Stimulated activated naive B cell treated with anti-CD40 and anti-IgM and Interleukin-4, amounts not matched to agents 10 μg/mL and 1 μg/mL and 100 μg/mL, for 72 hours (primary cell): ENCODE measurements at regions not wholly inside any gene's neighbourhood (a gene's known extent, or its start where the extent isn't known, plus 50 kb on each side); places are given as distances from the start of the nearest gene placed in this dataset.
A peak's percentile ranks its signal among the peaks of the same experiment; 100 is the strongest.
"Not testable (repeated sequence)": the region's sequence is repeated elsewhere in the genome, so short reads cannot be mapped to it uniquely, and the experiment has no call there.

Experiments
- ATAC-seq, 2 donors: fragments of 150-1000 bp; cut with Tn5 transposase; replicated peaks; 2 replicates each; pipeline ENCODE4 v1.10.0; 2021; ENCODE audit warnings: moderate library complexity in 1 of 2
- DNase-seq: peaks from one replicate; pipeline ENCODE4 v3.0.0; 2021
- H3K27ac Mint-ChIP-seq: one replicate; pipeline ENCODE4 v1.8.0; 2022; ENCODE audit warnings: mild to moderate bottlenecking, mixed read lengths
- H3K27me3 Mint-ChIP-seq, 2 donors: one replicate each; pipeline ENCODE4 v1.8.0; 2022; ENCODE audit warnings: mixed read lengths in 2 of 2
- H3K36me3 Mint-ChIP-seq, 2 donors: one replicate each; pipeline ENCODE4 v1.8.0; 2022; ENCODE audit warnings: mixed read lengths in 2 of 2, mild to moderate bottlenecking in 1 of 2
- H3K4me1 Mint-ChIP-seq, 2 donors: one replicate each; pipeline ENCODE4 v1.8.0; 2022; ENCODE audit warnings: mixed read lengths in 2 of 2, mild to moderate bottlenecking in 1 of 2
- H3K4me3 Mint-ChIP-seq, 2 donors: one replicate each; pipeline ENCODE4 v1.8.0; 2022; ENCODE audit warnings: mild to moderate bottlenecking in 2 of 2, mixed read lengths in 2 of 2, moderate library complexity in 1 of 2
- H3K9me3 Mint-ChIP-seq, 2 donors: one replicate each; pipeline ENCODE4 v1.8.0; 2022; ENCODE audit warnings: mixed read lengths in 2 of 2, mild to moderate bottlenecking in 1 of 2

DNA sequence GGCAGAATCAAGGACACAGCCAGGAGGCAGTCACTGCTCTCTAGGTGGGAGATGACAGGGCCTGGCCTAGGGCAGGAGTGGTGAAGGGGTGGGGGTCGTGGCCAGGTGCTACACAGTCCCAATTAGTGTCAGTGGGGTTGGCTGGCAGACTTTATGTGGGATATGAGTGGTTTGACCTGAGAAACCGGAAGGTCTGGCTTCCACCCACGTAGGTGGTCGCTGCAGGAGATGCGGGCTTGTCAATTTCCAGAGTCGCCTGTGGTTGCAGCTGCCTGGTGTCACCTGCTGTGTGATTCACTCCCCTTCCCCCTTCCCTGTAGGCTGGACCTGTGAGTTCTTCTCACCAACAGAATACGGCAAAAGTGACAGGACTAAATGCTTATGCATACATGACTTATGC, 124.3 kb downstream of the KLF6 start:
- Mint-ChIP-seq H3K9me3 (peaks cover 0 to 4% of the 10 kb centered on the region in 2 donors), H3K4me3 (no peak overlapping the region), H3K36me3 (no peaks in the 10 kb centered on the region), H3K27ac (no peak overlapping the region), H3K27me3 (peaks cover 0 to 2% of the 10 kb centered on the region in 2 donors), H3K4me1 (peaks cover 4 to 6% of the 10 kb centered on the region in 2 donors)
- ATAC-seq (no peak), DNase-seq (no peak)

DNA sequence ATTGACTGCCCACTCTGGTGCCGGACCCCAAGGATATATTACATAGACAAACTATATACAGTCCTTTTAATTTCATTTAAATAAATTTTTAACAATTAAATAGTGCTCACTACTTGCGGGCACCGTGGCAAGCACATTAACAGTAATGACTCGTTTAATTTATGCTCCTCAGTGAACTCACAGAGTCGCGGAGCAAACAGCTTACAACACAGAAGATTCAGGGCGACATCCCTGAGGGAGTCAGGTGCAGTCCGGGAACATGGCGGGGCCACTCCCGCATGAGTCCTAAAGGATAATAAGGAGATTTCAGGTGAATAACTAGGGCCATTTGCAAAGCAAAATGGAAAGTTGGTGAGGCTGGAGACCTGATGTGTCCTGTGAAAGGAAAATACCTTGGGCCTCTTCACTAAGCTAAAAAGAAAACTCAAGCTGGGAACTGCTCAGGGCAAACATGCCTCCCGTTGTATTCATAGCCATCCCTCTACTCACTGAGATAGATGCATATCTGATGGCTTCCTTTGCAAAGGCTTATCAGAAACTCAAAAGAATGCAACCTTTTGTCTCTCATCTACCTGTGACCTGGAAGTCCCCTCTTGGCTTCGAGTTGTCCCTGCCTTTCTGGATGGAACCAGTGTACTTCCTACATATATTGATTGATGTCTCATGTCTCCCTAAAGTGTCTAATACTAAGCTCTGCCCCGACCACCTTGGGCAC, 125.6 kb downstream of the KLF6 start:
- Mint-ChIP-seq H3K36me3 (peaks cover 0 to 1% of the 10 kb centered on the region in 2 donors), H3K27me3 (no peaks in the 10 kb centered on the region), H3K9me3 (peaks cover 0 to 6% of the 10 kb centered on the region in 2 donors), H3K4me1 (peaks cover 13 to 17% of the 10 kb centered on the region in 2 donors), H3K4me3 (no peak overlapping the region), H3K27ac (no peak overlapping the region)
- no peak for DNase-seq
- no peak for ATAC-seq

DNA sequence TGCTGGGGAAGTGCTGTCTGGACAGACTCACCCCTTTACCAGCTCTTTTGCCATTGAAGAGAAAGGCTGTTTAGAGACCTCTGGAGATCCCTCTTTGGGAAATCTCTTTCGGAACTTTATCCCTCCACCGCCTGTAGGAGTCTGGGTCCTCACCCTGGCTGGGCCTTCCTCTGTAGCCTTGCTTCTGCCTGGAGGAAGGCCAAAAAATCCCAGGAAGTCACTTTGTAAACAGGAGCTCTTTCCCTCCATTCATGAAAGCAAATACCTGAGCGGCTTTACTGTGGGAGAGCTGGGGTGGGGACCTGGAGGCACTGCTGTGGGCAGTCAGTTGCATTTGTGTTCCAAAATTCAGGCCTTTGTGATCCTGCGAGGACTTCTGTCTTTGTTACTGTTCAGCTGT, 126.2 kb downstream of the KLF6 start:
- Mint-ChIP-seq H3K4me1 (peaks cover 13 to 17% of the 10 kb centered on the region in 2 donors), H3K36me3 (peaks cover 0 to 1% of the 10 kb centered on the region in 2 donors), H3K27ac (no peak overlapping the region), H3K27me3 (no peaks in the 10 kb centered on the region), H3K4me3 (no peak overlapping the region), H3K9me3 (peaks cover 0 to 6% of the 10 kb centered on the region in 2 donors)
- no peak for DNase-seq
- ATAC-seq = no peak

DNA sequence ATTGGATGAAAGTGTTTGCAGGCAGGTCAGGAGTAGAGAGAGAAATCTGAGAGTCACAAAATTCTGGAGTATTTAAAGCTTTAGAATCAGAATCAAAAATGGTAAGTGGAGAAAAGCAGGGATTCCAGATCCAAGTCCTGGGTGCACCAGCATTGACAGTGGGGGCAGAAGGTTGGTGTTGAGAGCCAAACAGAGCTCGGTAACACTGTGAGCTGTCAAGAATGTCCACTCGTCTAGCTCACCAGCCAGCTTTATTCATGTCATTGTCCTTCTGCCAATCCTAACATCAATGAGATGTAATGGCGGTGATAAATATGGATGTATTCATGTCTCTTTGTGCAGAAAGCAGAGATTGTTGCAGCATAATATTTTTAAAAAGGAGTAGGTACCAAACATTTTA, 128.8 kb downstream of the KLF6 start:
- no peak for ATAC-seq
- H3K4me1 Mint-ChIP-seq = peaks cover 15 to 21% of the 10 kb centered on the region in 2 donors

DNA sequence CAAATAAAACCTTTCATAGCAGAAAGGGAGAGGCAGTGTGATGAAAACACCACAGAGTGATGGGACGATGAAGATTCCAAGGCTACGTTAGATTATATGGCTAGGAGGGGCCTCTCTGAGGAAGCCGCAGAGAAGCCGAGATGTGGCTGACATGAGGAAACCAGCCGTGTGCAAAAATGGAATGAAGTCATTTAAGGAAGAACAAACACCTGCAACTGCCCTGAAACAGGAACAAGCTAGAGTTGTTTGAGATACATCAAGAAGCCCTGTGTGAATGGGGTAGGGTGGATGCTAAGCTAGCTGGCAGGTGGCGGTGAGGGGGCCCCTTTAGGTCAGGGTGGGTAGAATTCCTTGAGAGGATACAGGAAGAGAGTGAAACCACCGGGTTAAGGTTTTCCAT, 129.5 kb downstream of the KLF6 start:
- peak overlapping the region; percentile 11 to 43 for H3K4me3 Mint-ChIP-seq

More for the DNA sequence above, 128.8 kb downstream of the KLF6 start:
- H3K4me3 Mint-ChIP-seq = no peak overlapping the region
- peaks cover 0 to 3% of the 10 kb centered on the region in 2 donors for H3K9me3 Mint-ChIP-seq
- DNase-seq = no peak
- peaks cover 0 to 1% of the 10 kb centered on the region in 2 donors for H3K36me3 Mint-ChIP-seq
- peaks cover 0 to 3% of the 10 kb centered on the region in 2 donors for H3K27me3 Mint-ChIP-seq
- H3K27ac Mint-ChIP-seq = peak overlapping the region; percentile 60

DNA sequence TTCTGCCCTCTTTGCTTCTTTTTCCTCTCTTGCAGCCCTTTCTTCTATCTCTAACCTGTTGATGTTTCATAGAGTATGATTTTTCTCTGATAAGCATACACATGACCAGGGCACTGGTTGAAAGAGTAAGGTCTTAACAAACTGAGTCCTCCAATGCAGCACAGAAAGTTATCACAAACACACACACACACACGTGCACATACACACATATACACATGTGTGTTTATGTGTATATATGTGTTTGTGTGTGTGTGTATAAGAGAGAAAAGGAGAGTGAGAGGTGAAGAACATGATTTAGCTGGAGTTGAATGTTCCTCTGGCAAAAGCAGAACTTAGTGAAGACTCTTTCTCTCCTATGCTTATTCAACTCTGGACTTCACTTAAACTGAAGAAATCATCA, 130.0 kb downstream of the KLF6 start:
- Mint-ChIP-seq H3K27ac (no peak overlapping the region), H3K4me3 (no peak overlapping the region), H3K9me3 (peaks cover 0 to 2% of the 10 kb centered on the region in 2 donors), H3K27me3 (peaks cover 0 to 9% of the 10 kb centered on the region in 2 donors), H3K4me1 (peaks cover 16 to 21% of the 10 kb centered on the region in 2 donors), H3K36me3 (peaks cover 0 to 1% of the 10 kb centered on the region in 2 donors)
- no peak for DNase-seq
- ATAC-seq = peak; percentile 38 to 56

More for the DNA sequence above, 129.5 kb downstream of the KLF6 start:
- Mint-ChIP-seq H3K9me3 (peaks cover 0 to 2% of the 10 kb centered on the region in 2 donors), H3K36me3 (peaks cover 0 to 1% of the 10 kb centered on the region in 2 donors), H3K27me3 (peaks cover 0 to 4% of the 10 kb centered on the region in 2 donors), H3K4me1 (peaks cover 15 to 21% of the 10 kb centered on the region in 2 donors), H3K27ac (peak overlapping the region; percentile 60)
- DNase-seq (peak; percentile 11), ATAC-seq (peak; percentile 96 to 97)

DNA sequence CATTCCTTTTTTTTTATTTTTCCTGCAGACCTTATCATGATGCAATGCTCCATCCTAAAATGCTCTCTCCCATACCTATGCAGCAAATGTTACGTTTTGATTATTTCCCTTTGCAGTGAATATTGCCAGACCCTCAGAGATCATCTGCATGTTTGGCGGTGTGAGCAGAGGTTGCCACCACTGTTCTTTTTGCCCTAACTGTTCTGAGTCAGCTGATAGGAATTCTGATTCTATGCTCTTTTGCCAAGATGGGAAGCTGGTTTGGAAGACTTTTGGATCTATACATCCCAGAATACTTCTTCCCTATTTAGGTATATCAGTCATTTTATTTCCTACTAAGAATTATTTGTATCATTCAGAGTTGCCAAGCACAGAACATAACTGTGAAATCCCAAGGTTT, 130.5 kb downstream of the KLF6 start:
- peaks cover 17 to 21% of the 10 kb centered on the region in 2 donors for H3K4me1 Mint-ChIP-seq
- no peak for DNase-seq
- peaks cover 0 to 2% of the 10 kb centered on the region in 2 donors for H3K9me3 Mint-ChIP-seq
- no peak overlapping the region for H3K4me3 Mint-ChIP-seq
- H3K27me3 Mint-ChIP-seq = peaks cover 0 to 12% of the 10 kb centered on the region in 2 donors
- peaks cover 0 to 1% of the 10 kb centered on the region in 2 donors for H3K36me3 Mint-ChIP-seq
- no peak overlapping the region for H3K27ac Mint-ChIP-seq
- no peak for ATAC-seq

DNA sequence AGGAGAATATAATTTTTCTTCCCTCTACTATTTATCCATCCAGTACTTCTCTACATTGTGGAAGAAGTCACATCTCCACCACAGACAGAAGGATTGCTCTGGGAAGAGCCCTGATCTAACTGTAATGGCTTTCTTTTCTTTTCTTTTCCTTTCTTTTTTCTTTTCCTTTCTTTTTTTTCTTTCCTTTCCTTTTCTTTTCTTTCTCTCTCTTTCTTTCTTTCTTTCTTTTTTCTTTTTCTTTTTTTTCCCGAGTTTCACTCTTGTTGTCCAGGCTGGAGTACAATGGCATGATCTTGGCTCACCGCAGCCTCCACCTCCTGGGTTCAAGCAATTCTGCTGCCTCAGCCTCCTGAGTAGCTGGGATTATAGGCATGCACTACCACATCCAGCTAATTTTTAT, 131.7 kb downstream of the KLF6 start:
- not testable (repeated sequence) for H3K36me3 Mint-ChIP-seq, H3K9me3 Mint-ChIP-seq, H3K4me3 Mint-ChIP-seq, DNase-seq, ATAC-seq, H3K27ac Mint-ChIP-seq
- H3K4me1 Mint-ChIP-seq = peaks cover 21% of the 10 kb centered on the region in 2 donors
- peaks cover 0 to 16% of the 10 kb centered on the region in 2 donors for H3K27me3 Mint-ChIP-seq

DNA sequence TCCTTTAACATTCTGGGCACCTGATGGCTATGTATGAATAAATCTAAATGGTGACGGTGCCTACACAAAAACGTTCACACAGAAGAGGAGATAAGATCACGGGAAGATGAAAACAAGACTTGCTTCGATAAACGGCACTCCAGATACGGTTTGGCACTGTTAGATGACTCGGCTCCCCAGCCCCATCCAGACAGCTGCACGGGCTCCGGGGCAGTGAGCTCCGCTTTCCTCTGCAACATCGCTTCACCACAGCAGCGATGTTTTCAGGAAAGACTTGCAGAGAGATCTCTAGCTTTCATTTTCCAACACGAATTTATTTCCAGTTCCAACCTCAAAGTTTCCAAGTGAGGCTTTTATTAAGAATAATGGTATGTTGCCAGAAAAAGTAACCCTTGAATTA, 132.1 kb downstream of the KLF6 start:
- Mint-ChIP-seq H3K27ac (no peak overlapping the region), H3K36me3 (peaks cover 0 to 1% of the 10 kb centered on the region in 2 donors), H3K9me3 (peaks cover 2 to 3% of the 10 kb centered on the region in 2 donors), H3K4me3 (peak overlapping the region; percentile 22 to 46), H3K4me1 (peaks cover 21% of the 10 kb centered on the region in 2 donors), H3K27me3 (peaks cover 0 to 16% of the 10 kb centered on the region in 2 donors)
- ATAC-seq = no peak
- DNase-seq = no peak

DNA sequence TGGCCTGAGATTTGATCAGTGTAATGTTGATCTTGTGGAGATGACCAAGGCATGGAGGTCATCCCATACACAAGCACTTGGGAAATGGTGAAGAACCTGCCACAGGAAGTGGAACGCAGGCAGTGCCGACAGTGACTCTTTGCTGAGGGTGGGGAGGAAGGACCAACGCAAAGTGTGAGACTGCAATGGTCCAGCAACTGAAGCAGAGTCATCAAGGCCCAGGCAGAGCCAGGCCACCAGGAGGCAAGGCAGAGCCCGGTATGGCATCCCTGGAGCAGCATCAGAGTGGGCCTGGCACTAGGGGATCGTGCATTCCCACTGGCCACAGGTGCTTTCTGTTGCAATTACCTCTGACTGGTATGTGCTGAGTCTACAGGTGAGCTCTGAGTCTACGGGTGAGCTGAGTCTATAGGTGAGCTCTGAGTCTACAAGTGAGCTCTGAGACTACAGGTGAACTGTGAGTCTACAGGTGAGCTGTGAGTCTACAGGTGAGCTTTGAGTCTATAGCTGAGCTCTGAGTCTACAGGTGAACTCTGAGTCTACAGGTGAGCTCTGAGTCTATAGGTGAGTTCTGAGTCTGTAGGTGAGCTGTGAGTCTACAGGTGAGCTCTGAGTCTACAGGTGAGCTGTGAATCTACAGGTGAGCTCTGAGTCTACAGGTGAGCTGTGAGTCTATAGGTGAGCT, 132.9 kb downstream of the KLF6 start:
- peaks cover 0 to 16% of the 10 kb centered on the region in 2 donors for H3K27me3 Mint-ChIP-seq
- H3K36me3 Mint-ChIP-seq = peaks cover 0 to 1% of the 10 kb centered on the region in 2 donors
- H3K4me3 Mint-ChIP-seq = no peak overlapping the region
- ATAC-seq (no peak), DNase-seq (no peak)
- H3K27ac Mint-ChIP-seq = no peak overlapping the region
- peaks cover 21% of the 10 kb centered on the region in 2 donors for H3K4me1 Mint-ChIP-seq
- H3K9me3 Mint-ChIP-seq = peaks cover 2 to 3% of the 10 kb centered on the region in 2 donors

DNA sequence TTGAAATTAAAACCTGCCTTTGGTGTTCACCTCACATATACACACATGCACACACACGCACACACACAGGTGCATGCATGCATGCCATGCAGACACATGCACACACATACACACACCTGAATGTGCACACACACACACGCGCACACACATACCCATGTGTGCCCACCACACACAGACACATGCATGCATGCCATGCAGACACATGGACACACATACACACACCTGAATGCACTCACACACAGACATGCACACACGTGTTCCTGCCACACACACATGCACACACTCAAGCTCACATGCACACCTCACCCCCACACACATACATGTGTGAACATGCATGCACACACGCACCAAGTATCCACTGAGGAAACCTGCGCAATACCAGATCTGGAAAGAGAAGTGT, 136.4 kb downstream of the KLF6 start:
- no peak overlapping the region for H3K4me3 Mint-ChIP-seq
- peaks cover 5 to 8% of the 10 kb centered on the region in 2 donors for H3K4me1 Mint-ChIP-seq
- ATAC-seq = no peak
- H3K27ac Mint-ChIP-seq = no peak overlapping the region
- peaks cover 0 to 16% of the 10 kb centered on the region in 2 donors for H3K27me3 Mint-ChIP-seq
- no peaks in the 10 kb centered on the region for H3K36me3 Mint-ChIP-seq
- H3K9me3 Mint-ChIP-seq = peaks cover 0 to 3% of the 10 kb centered on the region in 2 donors
- DNase-seq = no peak

DNA sequence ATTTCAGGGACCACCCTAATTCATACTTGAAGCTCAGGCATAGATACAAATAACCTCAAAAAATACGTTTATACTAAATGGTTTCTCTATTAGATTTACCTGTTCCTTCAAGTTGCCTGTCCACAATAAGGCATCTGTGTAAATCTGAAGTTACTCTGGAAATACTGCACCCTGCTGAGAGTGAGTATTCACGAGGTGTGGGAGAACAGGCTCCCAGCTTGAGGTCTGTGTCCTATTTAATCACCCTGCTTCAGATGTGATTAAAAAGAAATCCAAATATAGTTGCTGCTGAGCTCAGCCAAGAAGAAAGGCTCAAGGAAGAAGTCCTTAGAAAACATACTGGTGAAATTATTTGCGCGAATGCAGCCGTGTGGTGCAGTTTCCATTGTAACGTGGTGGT, 136.8 kb downstream of the KLF6 start:
- no peaks in the 10 kb centered on the region for H3K36me3 Mint-ChIP-seq
- H3K27ac Mint-ChIP-seq = no peak overlapping the region

DNA sequence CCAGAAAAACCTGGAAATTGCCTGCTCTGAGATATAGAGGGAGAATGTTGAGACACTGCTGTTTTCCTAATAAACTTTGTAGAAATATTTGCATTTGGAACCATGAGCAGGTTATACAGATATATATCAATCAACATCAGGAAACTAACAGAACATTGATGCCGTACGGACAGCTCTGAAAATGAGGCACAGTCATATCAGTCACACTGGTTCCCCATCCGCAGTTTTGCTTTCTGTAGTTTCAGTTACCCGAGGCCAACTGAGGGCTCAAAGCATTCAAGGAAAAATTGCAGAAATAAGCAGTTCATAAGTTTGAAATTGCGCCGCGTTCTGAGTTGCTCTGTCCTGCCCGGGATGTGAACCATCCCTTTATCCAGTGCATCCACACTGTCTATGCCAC, 137.9 kb downstream of the KLF6 start:
- H3K36me3 Mint-ChIP-seq = no peaks in the 10 kb centered on the region

More for the DNA sequence above, 136.8 kb downstream of the KLF6 start:
- Mint-ChIP-seq H3K27me3 (peaks cover 0 to 16% of the 10 kb centered on the region in 2 donors), H3K9me3 (peaks cover 0 to 3% of the 10 kb centered on the region in 2 donors), H3K4me1 (peaks cover 5 to 8% of the 10 kb centered on the region in 2 donors), H3K4me3 (no peak overlapping the region)
- DNase-seq (no peak), ATAC-seq (no peak)

DNA sequence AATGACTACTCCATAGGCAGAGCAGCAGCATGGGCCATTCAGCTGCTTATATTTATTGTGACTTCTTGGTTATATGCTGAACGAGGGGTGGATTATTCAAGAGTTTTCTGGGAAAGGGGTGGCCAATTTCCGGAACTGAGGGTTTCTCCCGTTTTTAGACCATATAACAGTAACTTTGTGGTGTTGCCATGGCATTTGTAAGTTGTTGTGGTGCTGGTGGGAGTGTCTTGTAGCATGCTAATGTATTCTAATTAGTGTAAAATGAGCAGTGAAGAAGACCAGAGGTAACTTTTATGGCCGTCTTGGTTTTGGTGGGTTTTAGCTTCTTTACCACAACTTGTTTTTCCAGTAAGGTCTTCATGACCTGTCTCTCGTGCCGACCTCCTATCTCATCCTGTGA, 139.6 kb downstream of the KLF6 start:
- H3K4me3 Mint-ChIP-seq = no peak overlapping the region
- H3K4me1 Mint-ChIP-seq = peaks cover 5 to 8% of the 10 kb centered on the region in 2 donors
- no peak overlapping the region for H3K27ac Mint-ChIP-seq
- peaks cover 4 to 11% of the 10 kb centered on the region in 2 donors for H3K27me3 Mint-ChIP-seq
- ATAC-seq = no peak
- no peak for DNase-seq
- H3K9me3 Mint-ChIP-seq = peaks cover 5 to 9% of the 10 kb centered on the region in 2 donors
- H3K36me3 Mint-ChIP-seq = no peaks in the 10 kb centered on the region

More for the DNA sequence above, 137.9 kb downstream of the KLF6 start:
- no peak for ATAC-seq
- no peak for DNase-seq
- H3K9me3 Mint-ChIP-seq = peaks cover 3 to 6% of the 10 kb centered on the region in 2 donors
- H3K4me1 Mint-ChIP-seq = peaks cover 0 to 6% of the 10 kb centered on the region in 2 donors
- no peak overlapping the region for H3K27ac Mint-ChIP-seq
- H3K27me3 Mint-ChIP-seq = peaks cover under 1 to 16% of the 10 kb centered on the region in 2 donors
- H3K4me3 Mint-ChIP-seq = no peak overlapping the region
